ENCODE measurements at regions not wholly inside any gene's neighbourhood (a gene's known extent, or its start where the extent isn't known, plus 50 kb on each side); places are given as distances from the start of the nearest gene placed in this dataset.

- H2AFZ ChIP-seq (ENCODE audit: low read length): peak overlapping the region; percentile 1
- no peak overlapping the region for H3K4me2 ChIP-seq (ENCODE audit: insufficient read depth, low read length, poor library complexity, severe bottlenecking)
- no peak overlapping the region for H2AK5ac ChIP-seq (ENCODE audit: low read depth, low read length)
- no peaks in the 10 kb centered on the region for H3K79me1 ChIP-seq (ENCODE audit: low read depth, low read length)
- no peak overlapping the region for H3K18ac ChIP-seq (ENCODE audit: low read length)
- no peak overlapping the region for H2BK120ac ChIP-seq (ENCODE audit: low read depth, low read length)
- no peak overlapping the region for H4K8ac ChIP-seq (ENCODE audit: low read depth, low read length)
- H3K4ac ChIP-seq (ENCODE audit: low read length): no peak overlapping the region
- no peak overlapping the region for H2BK5ac ChIP-seq (ENCODE audit: low read length)
- H3K36me3 ChIP-seq (replicated peaks in 1 of 2; ENCODE audit: control insufficient read depth in 2 of 2, insufficient read depth in 2 of 2, low read length in 2 of 2): no peaks in the 10 kb centered on the region
- no peak overlapping the region for H2BK15ac ChIP-seq (ENCODE audit: low read length)
- H2BK12ac ChIP-seq (ENCODE audit: low read length): no peak overlapping the region
- no peak overlapping the region for H3K9ac ChIP-seq (ENCODE audit: low read depth, low read length, poor library complexity)
- no peak for DNase-seq (ENCODE audit: low spot score)
- H3K14ac ChIP-seq (ENCODE audit: low read length): no peak overlapping the region
- H3K4me1 ChIP-seq (ENCODE audit: control insufficient read depth in 2 of 2, insufficient read depth in 1 of 2, low read depth in 1 of 2, low read length in 2 of 2): peaks cover 0 to 7% of the 10 kb centered on the region in 2 donors
- peaks cover 0 to 4% of the 10 kb centered on the region in 2 donors for H3K9me3 ChIP-seq (replicated peaks in 1 of 2; ENCODE audit: control insufficient read depth in 2 of 2, insufficient read depth in 1 of 2, low read depth in 1 of 2, low read length in 2 of 2)
- H3K23ac ChIP-seq (ENCODE audit: low read depth, low read length, poor library complexity): no peak overlapping the region
- no peaks in the 10 kb centered on the region for H3K27me3 ChIP-seq (ENCODE audit: control insufficient read depth in 3 of 3, insufficient read depth in 3 of 3, low read depth in 1 of 3, low read length in 3 of 3)
- no peak overlapping the region for H4K91ac ChIP-seq (ENCODE audit: low read depth, low read length, poor library complexity)
- no peak overlapping the region for H3K4me3 ChIP-seq (ENCODE audit: low read length in 2 of 2)
- no CpG with 5 or more reads among the region's 1 CpG for WGBS, 2 donors (ENCODE audit: extremely low coverage in 2 of 2, insufficient read length in 2 of 2, insufficient replicate concordance in 1 of 2)
- no peak overlapping the region for H3K27ac ChIP-seq (replicated peaks; ENCODE audit: low read length)
Observed at GRCh38 chr2:12967804-12968203, 251.1 kb downstream of the TRIB2 start.

- H2BK12ac ChIP-seq (ENCODE audit: low read length): no peak overlapping the region
- H2AK5ac ChIP-seq (ENCODE audit: low read depth, low read length): no peak overlapping the region
- no peak overlapping the region for H3K4me2 ChIP-seq (ENCODE audit: insufficient read depth, low read length, poor library complexity, severe bottlenecking)
- no peaks in the 10 kb centered on the region for H3K36me3 ChIP-seq (replicated peaks in 1 of 2; ENCODE audit: control insufficient read depth in 2 of 2, insufficient read depth in 2 of 2, low read length in 2 of 2)
- H3K23ac ChIP-seq (ENCODE audit: low read depth, low read length, poor library complexity): no peak overlapping the region
- H3K27me3 ChIP-seq (ENCODE audit: control insufficient read depth in 3 of 3, insufficient read depth in 3 of 3, low read depth in 1 of 3, low read length in 3 of 3): no peaks in the 10 kb centered on the region
- no peak for DNase-seq (ENCODE audit: low spot score)
- H3K18ac ChIP-seq (ENCODE audit: low read length): no peak overlapping the region
- H4K91ac ChIP-seq (ENCODE audit: low read depth, low read length, poor library complexity): no peak overlapping the region
- no peak overlapping the region for H2BK5ac ChIP-seq (ENCODE audit: low read length)
- no peak overlapping the region for H4K8ac ChIP-seq (ENCODE audit: low read depth, low read length)
- H3K79me1 ChIP-seq (ENCODE audit: low read depth, low read length): no peaks in the 10 kb centered on the region
- H3K4ac ChIP-seq (ENCODE audit: low read length): no peak overlapping the region
- peaks cover 0 to 7% of the 10 kb centered on the region in 2 donors for H3K4me1 ChIP-seq (ENCODE audit: control insufficient read depth in 2 of 2, insufficient read depth in 1 of 2, low read depth in 1 of 2, low read length in 2 of 2)
- no peak overlapping the region for H2BK120ac ChIP-seq (ENCODE audit: low read depth, low read length)
- no CpG with 5 or more reads among the region's 3 CpGs for WGBS, 2 donors (ENCODE audit: extremely low coverage in 2 of 2, insufficient read length in 2 of 2, insufficient replicate concordance in 1 of 2)
- H3K9ac ChIP-seq (ENCODE audit: low read depth, low read length, poor library complexity): no peak overlapping the region
- no peak overlapping the region for H3K14ac ChIP-seq (ENCODE audit: low read length)
- H2BK15ac ChIP-seq (ENCODE audit: low read length): no peak overlapping the region
- H3K9me3 ChIP-seq (replicated peaks in 1 of 2; ENCODE audit: control insufficient read depth in 2 of 2, insufficient read depth in 1 of 2, low read depth in 1 of 2, low read length in 2 of 2): peaks cover 0 to 9% of the 10 kb centered on the region in 2 donors
- no peak overlapping the region for H3K27ac ChIP-seq (replicated peaks; ENCODE audit: low read length)
- H3K4me3 ChIP-seq (ENCODE audit: low read length in 2 of 2): no peak overlapping the region
- H2AFZ ChIP-seq (ENCODE audit: low read length): no peak overlapping the region
Observed at GRCh38 chr2:12968399-12968798, 251.7 kb downstream of the TRIB2 start.

- no peak overlapping the region for H3K14ac ChIP-seq (ENCODE audit: low read length)
- DNase-seq (ENCODE audit: low spot score): no peak
- H2AFZ ChIP-seq (ENCODE audit: low read length): no peak overlapping the region
- no CpG with 5 or more reads among the region's 4 CpGs for WGBS, 2 donors (ENCODE audit: extremely low coverage in 2 of 2, insufficient read length in 2 of 2, insufficient replicate concordance in 1 of 2)
- no peak overlapping the region for H2BK12ac ChIP-seq (ENCODE audit: low read length)
- H3K36me3 ChIP-seq (replicated peaks in 1 of 2; ENCODE audit: control insufficient read depth in 2 of 2, insufficient read depth in 2 of 2, low read length in 2 of 2): no peaks in the 10 kb centered on the region
- no peak overlapping the region for H3K9ac ChIP-seq (ENCODE audit: low read depth, low read length, poor library complexity)
- no peak overlapping the region for H3K4me2 ChIP-seq (ENCODE audit: insufficient read depth, low read length, poor library complexity, severe bottlenecking)
- H4K8ac ChIP-seq (ENCODE audit: low read depth, low read length): no peak overlapping the region
- peaks cover 0 to under 1% of the 10 kb centered on the region in 2 donors for H3K4me1 ChIP-seq (ENCODE audit: control insufficient read depth in 2 of 2, insufficient read depth in 1 of 2, low read depth in 1 of 2, low read length in 2 of 2)
- no peak overlapping the region for H4K91ac ChIP-seq (ENCODE audit: low read depth, low read length, poor library complexity)
- H3K4ac ChIP-seq (ENCODE audit: low read length): no peak overlapping the region
- no peaks in the 10 kb centered on the region for H3K79me1 ChIP-seq (ENCODE audit: low read depth, low read length)
- no peak overlapping the region for H2BK120ac ChIP-seq (ENCODE audit: low read depth, low read length)
- H3K27ac ChIP-seq (replicated peaks; ENCODE audit: low read length): no peak overlapping the region
- H3K23ac ChIP-seq (ENCODE audit: low read depth, low read length, poor library complexity): no peak overlapping the region
- no peak overlapping the region for H3K4me3 ChIP-seq (ENCODE audit: low read length in 2 of 2)
- no peak overlapping the region for H2BK5ac ChIP-seq (ENCODE audit: low read length)
- H3K9me3 ChIP-seq (replicated peaks in 1 of 2; ENCODE audit: control insufficient read depth in 2 of 2, insufficient read depth in 1 of 2, low read depth in 1 of 2, low read length in 2 of 2): peaks cover 0 to 11% of the 10 kb centered on the region in 2 donors
- no peaks in the 10 kb centered on the region for H3K27me3 ChIP-seq (ENCODE audit: control insufficient read depth in 3 of 3, insufficient read depth in 3 of 3, low read depth in 1 of 3, low read length in 3 of 3)
- no peak overlapping the region for H3K18ac ChIP-seq (ENCODE audit: low read length)
- no peak overlapping the region for H2AK5ac ChIP-seq (ENCODE audit: low read depth, low read length)
- no peak overlapping the region for H2BK15ac ChIP-seq (ENCODE audit: low read length)
Observed at GRCh38 chr2:12970861-12971260, 254.1 kb downstream of the TRIB2 start.

- no peak overlapping the region for H3K4me3 ChIP-seq (ENCODE audit: low read length in 2 of 2)
- WGBS, 2 donors (ENCODE audit: extremely low coverage in 2 of 2, insufficient read length in 2 of 2, insufficient replicate concordance in 1 of 2): no CpG with 5 or more reads among the region's 4 CpGs
Observed at GRCh38 chr2:12971581-12972365, 255.0 kb downstream of the TRIB2 start.

More at GRCh38 chr2:12971581-12972365, 255.0 kb downstream of the TRIB2 start:
- Histone ChIP-seq H2BK12ac (ENCODE audit: low read length) (no peak overlapping the region), H3K36me3 (replicated peaks in 1 of 2; ENCODE audit: control insufficient read depth in 2 of 2, insufficient read depth in 2 of 2, low read length in 2 of 2) (no peaks in the 10 kb centered on the region), H3K23ac (ENCODE audit: low read depth, low read length, poor library complexity) (no peak overlapping the region), H3K27me3 (ENCODE audit: control insufficient read depth in 3 of 3, insufficient read depth in 3 of 3, low read depth in 1 of 3, low read length in 3 of 3) (no peaks in the 10 kb centered on the region), H3K18ac (ENCODE audit: low read length) (no peak overlapping the region), H4K91ac (ENCODE audit: low read depth, low read length, poor library complexity) (no peak overlapping the region), H3K9ac (ENCODE audit: low read depth, low read length, poor library complexity) (no peak overlapping the region), H3K4ac (ENCODE audit: low read length) (no peak overlapping the region), H2BK15ac (ENCODE audit: low read length) (no peak overlapping the region), H3K79me1 (ENCODE audit: low read depth, low read length) (no peaks in the 10 kb centered on the region), H2BK120ac (ENCODE audit: low read depth, low read length) (no peak overlapping the region), H3K4me1 (ENCODE audit: control insufficient read depth in 2 of 2, insufficient read depth in 1 of 2, low read depth in 1 of 2, low read length in 2 of 2) (no peaks in the 10 kb centered on the region), H3K27ac (replicated peaks; ENCODE audit: low read length) (no peak overlapping the region), H3K14ac (ENCODE audit: low read length) (no peak overlapping the region), H2BK5ac (ENCODE audit: low read length) (no peak overlapping the region), H3K9me3 (replicated peaks in 1 of 2; ENCODE audit: control insufficient read depth in 2 of 2, insufficient read depth in 1 of 2, low read depth in 1 of 2, low read length in 2 of 2) (peaks cover 0 to 11% of the 10 kb centered on the region in 2 donors), H2AK5ac (ENCODE audit: low read depth, low read length) (no peak overlapping the region), H3K4me2 (ENCODE audit: insufficient read depth, low read length, poor library complexity, severe bottlenecking) (no peak overlapping the region), H4K8ac (ENCODE audit: low read depth, low read length) (no peak overlapping the region), H2AFZ (ENCODE audit: low read length) (no peak overlapping the region)
- DNase-seq (ENCODE audit: low spot score): no peak

Measured in neuronal stem cell (in vitro differentiated cells).